ENCODE measurements at regions not wholly inside any gene's neighbourhood (a gene's known extent, or its start where the extent isn't known, plus 50 kb on each side); places are given as distances from the start of the nearest gene placed in this dataset.
A peak's percentile ranks its signal among the peaks of the same experiment; 100 is the strongest.
"Not testable (repeated sequence)": the region's sequence is repeated elsewhere in the genome, so short reads cannot be mapped to it uniquely, and the experiment has no call there.

DNA sequence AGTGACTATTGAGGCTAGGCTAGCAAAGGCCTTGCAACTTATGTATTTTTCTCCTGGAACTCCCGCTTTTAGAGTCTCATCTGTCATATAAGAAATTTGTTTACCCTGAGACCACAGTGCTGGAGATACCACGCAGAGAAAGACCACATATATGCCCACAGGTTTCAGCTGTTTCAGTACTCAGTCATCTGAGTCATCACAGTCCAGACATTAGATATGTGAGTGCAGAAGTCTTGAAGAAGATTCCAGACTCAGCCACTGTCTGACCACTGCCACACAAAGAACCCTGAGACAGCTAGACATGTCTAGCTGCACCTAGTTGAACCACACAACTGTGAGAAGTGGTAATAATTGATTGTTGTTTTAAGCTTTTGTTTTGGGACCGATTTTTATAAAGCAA lies 648.3 kb downstream of the EPM2A start:
- DNase-seq: no peak

DNA sequence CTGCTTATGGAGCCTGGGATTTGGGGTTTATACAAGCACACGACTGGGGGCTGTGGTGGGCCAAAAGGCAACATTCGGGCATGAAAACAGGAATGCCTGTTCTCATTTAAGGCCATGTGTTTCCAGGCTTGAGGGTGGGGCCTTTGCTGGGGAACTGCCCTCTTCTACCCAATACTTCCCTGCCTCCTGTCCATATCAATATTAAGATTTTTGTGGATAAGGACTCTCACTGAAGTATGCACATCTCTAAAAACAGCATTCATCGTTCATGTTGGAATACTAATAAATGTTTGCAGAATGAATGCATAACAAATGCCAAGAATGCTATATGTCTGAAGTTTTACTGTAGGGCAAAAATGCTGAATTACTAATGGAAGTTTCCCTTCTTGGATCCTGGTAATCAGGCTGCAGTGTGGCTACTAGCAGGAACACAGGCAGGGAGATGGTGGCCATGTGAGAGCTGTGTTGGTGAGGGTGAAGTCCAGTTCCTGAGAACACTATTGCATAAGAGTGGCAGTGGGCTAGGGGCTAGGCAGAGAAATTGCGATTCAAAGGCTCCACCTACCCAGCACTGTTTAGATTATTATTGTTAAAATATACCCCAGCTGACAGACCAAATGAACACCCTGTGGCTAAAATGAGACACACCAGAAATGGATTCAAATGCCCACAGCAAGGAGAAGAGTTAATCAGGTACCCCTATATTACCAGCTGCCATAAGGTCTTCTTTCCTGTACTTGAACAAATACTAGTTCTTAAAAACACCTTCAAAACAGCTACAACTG lies 644.3 kb downstream of the EPM2A start:
- no peak for DNase-seq

DNA sequence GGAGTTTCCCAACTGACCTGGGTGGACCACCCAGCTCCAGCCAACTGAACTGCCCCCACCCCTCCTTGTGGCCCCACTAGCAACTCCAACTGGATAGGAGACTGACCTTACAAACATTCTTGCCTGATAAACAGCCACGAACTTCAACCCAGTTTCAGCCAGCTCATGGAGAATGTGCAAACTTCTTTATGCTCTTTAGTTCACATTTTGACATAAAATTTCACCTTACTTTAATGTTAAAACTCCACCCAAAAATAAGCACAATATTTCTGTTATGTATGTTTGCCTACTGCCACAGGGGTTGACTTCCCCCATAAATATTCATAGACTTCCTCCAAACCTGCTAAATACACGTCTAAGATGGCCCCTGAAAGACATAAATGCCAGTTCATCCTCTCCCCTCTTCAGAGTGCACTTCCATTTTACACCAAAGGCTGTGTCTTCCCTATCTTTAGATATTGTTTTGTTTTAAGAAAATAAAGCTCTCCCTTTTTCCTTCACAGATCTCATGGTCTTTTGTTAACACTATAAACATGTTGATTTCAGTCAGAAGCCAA lies 643.7 kb downstream of the EPM2A start:
- no peak for DNase-seq

DNA sequence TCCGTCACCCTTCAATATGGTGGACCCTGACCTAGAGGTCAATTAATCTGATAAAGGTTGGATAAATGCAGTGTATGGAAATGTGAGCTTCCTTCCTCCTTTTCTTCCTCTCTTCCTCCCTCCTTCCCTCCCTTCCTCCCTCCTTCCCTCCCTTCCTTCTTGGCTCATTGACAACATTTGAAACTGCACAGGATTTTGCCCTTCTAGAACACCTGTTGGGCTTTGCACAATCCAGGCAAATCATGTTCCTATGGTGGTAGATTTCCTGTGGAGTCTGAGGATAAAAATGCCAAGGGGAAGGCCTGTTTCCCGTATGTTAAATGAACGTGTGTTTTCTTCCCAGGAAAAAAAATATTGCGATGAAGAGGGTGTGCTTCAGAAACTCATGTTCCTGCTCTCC lies 642.8 kb downstream of the EPM2A start:
- DNase-seq: no peak

DNA sequence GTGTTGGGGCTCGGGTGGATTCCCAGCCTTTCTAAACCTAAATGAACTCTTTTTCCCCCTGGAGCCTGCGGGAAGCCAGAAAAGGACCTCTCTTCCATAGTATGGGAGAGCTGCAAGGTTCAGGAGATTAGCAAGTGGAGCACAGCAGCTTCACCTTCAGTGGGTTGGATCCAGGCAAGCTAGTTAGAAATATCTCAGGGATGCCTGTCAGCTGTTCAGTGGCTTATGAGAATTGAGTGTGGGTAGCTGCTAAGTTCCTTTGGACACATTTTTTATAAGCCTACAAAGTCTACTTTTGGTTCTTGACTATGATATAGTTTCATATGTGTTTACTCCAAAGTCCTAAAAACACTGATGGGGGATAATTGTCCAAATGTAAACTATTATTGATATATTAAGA lies 642.1 kb downstream of the EPM2A start:
- no peak for DNase-seq

DNA sequence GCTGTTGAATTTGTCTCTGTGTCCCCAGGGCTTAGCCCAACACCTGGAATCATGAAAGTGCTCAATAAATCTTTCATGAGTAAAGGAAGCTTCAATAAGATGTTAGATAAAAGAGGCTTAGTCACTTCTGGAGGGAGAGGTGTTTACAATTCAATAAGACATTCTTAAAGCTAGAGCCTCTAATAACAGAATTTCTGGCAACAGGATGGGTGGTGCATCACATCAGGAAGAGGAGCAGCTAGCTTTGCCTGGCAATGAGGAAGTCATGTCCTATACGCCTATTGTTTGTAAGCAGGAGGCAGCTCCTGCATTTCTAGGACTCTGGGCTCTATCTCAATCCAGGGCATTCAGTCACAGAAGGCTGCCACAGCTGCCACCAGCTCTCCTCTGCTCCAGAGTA lies 638.5 kb downstream of the EPM2A start:
- DNase-seq: no peak

DNA sequence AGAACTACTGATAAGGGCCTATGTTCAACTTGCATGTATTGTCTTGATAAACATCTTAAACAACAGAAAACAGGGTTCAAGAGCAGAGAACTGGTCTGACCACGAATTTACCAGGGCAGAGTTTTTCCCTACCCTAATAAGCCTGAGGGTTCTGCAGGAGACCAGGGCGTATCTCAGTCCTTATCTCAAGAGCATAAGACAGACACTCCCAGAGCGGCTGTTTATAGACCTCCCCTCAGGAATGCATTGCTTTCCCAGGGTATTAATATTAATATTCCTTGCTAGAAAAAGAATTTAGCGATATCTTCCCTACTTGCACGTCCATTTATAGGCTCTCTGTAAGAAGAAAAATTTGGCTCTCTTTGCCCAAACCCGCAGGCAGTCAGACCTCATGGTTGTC lies 637.2 kb downstream of the EPM2A start:
- DNase-seq: not testable (repeated sequence)

DNA sequence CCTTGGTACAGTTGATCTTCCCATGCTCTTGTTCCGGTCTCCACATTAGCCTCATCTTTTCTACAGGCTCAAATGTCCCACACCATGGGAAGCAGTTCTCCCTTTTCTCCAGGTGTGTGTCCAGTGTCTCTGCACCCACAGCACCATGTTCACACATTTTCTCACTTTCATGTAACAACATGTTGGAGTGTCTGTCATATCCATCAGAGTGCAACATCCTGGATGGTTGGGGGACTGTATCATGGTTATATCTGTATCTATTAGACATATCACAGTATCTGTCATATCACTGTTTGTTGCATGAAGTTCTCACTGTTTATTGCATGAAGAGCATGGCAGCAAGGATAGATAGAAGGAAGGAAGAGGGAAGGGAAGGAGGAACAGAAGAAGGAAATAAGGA lies 635.6 kb downstream of the EPM2A start:
- no peak for DNase-seq

DNA sequence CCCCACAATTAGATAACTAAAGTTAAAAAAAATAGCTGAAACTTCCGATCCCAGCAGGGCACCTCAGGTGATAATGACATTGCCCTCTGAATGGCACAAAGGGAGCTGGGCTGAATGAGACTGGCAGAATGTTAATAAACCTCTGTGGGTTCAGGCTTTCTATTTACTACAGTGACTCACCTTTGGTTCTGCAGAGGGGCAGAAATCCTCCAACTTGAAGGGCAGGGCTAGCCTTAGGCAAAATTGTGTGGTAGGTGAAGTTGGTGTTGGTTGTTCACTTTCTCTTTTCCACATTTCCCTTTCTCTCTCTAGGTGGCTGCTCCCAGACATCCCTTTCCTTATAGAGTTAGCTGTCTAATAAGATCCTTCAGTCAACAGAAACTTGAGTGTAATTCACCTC lies 625.2 kb downstream of the EPM2A start:
- DNase-seq: no peak

DNA sequence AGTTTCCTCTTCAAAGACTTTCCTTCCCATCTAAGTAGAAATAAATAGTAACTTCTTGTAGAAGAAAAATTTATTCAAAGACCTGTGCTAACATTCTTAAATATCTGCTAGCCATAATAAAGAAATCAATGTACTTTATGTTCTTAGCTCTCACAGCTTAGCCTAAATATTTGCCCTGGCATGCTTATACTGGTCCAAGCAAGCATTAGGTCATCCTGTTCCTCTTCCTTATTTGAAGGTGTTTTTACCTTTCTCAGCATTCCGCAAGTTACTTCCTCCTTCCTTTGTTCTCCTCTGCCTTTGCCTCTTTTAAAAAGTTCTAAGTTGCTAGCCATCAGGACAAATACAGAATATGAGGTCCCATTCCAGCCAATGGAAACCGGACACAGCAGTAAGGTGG lies 623.9 kb downstream of the EPM2A start:
- DNase-seq: not testable (repeated sequence)

DNA sequence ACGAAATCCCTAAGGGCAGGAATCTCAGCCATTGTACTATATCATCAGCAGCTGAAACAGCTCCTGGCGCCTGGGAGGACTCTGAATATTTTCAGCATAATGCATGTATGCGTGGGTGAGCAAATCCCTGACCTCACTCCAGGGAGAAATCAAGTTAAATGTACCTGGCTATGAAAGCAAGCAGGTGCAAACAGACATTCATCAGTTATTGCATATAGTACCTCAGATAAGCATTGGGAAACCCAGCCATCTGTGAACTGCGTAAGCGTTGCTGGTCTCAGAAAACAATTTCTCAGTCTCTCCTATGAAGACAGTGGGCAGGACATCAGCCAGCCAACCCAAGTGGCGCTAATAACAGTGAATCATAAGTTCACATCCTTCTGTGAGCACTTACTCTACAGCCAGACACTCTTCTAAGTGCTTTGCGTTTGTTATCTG lies 622.6 kb downstream of the EPM2A start:
- DNase-seq: no peak

DNA sequence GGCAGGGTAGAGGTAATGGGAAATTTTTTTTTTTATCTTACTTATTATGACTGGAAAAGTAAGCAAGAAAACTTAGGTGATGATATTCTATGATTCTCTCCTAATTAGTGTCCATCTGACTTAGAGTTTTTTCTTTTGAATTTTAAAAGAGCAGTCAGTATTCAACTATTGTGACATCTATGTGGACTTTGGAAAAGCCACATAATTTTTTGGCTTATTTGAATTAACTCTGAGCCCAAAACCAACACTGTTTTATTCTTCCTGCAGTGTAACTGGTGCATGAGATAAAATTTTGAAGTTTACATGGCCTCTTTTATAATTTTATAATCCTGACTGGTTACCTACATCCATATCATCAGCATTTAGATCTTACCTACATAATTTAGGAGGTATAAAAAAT lies 619.7 kb downstream of the EPM2A start:
- DNase-seq: no peak

DNA sequence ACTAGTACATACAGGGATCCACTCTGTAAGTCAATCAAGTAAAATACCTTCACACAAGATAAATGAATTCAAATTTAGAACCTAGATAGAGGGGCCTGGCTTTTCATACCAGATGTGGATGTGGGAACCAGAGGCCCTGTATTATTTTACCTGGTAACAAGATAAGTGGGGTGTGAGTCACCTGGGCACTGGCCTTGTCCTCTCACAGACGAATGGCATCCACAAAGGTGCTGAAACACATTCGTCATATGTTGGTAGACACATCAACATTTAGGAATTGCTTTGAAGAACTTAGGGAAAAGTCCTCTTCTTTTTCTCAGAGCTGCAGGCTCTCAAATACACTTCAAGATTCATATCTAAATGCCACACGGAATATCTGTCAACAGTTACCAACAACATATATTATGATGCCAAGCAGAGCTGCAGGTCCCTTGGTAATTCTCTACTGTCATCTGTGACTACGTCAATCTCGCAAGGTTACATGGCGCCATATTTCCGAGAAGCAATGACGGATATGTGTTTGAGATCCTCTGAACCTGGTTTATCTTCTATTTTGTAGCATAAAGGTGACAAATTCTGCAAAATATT lies 618.6 kb downstream of the EPM2A start:
- no peak for DNase-seq

DNA sequence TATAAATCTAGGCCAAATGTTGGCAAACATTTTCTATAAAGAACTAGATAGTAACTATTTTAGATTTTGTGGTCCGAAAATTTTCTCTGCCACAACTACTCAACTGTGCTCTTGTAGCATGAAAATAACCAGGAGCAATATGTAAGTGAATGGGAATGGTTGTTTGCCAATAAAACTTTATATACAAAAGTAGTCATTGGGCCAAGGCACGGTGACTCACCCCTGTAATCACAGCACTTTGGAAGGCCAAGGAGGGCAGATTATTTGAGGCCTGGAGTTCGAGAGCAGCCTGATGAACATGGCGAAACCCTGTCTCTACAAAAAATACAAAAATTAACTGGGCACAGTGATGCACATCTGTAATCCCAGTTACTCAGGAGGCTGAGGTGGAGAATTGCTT lies 617.1 kb downstream of the EPM2A start:
- no peak for DNase-seq

DNA sequence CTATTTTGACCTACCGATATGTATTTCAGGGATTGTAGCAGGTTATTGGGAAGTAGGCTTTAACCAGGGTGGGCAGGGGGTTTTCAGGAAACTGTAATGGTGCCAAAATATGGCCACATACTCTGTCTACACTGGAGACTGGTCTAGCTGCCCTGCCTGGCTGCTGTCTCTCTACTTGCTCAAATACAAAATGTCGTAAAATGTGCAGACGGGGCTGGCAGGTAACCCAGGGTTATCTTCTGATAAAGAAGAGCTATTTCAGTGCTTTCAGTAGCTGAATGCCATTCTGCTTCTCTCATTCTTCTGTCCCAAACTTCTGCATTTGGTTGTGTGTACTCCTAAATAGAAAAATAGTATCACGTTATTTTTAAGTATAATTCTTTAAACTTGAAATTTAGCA lies 616.2 kb downstream of the EPM2A start:
- DNase-seq: no peak

DNA sequence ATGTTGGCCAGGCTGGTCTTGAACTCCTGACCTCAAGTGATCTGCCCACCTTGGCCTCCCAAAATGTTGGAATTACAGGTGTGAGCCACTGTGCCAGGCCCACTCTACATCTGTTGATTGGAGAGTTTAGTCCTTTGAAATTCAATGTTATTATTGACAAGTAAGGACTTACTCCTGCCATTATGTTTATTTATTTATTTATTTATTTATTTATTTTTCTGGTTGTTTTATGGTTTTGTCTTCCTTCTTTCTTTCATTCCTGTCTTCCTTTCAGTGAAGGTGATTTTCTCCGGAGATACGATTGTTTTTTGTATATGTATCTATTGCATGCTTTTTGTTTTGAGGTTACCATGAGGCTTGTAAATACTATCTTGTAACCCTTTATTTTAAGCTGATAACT lies 602.6 kb downstream of the EPM2A start:
- DNase-seq: no peak

DNA sequence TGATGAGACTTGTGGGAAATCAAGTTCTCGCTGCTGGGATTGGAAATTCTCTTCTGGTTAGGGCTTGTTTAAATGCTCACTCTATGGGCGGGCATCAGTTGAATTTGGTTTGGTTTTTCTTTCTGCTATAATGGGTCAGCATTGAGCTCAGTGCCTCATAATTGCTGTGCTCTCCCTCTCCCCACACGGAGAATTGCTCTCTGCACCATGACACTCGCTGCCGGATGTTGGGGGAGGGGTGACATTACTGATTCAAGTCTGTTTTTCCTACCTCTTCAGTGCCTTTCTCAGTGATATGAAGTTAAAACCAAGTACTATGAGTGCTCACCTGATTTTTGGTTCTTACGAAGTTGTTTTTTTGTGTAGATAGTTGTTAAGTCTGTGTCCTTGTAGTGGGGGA lies 599.6 kb downstream of the EPM2A start:
- no peak for DNase-seq

DNA sequence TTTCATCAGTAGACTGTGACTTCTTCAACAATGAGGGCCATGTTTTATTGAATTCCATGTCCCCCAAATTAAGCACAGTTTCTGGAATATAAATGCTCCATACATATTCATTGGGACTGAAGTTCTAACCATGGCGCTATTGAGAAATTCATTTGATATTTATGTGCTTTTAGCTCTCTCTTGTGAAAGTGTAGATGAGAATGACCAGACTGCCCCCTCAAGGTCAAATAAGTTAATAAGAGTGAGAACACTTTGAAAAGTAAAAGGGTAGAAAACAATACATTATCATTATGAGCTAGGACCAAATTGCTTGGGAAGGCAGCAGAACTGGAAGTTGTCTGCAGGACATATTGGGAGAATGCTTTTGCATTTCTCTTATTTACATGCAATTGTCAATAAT lies 597.9 kb downstream of the EPM2A start:
- DNase-seq: peak; percentile 22 to 54

DNA sequence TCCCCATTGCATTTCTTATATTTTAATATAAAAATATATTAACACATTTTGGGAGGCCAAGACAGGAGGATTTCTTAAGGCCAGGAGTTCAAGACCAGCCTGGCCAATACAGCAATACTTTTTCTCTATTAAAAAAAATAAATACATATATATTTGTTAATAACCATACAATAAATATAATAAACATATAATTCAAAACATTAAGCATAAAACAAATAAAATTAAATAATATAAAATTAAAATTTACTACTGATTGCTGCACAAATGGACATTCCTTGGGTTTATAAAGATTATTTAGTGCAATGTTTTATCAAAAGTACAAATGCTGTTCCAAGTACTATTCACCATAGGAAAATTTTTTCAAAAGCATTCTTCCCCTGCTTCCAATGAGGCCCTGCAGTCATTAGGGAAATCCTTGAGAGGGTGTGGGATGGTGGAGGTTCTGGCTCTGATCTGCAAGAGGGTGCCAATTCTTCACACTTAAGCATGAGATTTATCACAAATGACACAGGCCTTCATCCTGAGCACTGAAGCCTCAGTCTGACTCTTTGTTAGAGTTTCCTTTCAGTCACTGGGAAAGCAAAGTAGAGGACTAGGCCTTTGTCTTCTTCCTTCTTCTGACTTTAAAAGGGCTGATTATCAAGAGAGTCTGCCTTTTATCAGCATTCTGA lies 596.7 kb downstream of the EPM2A start:
- peak in 1 of 2 experiments; percentile 27 for DNase-seq

DNA sequence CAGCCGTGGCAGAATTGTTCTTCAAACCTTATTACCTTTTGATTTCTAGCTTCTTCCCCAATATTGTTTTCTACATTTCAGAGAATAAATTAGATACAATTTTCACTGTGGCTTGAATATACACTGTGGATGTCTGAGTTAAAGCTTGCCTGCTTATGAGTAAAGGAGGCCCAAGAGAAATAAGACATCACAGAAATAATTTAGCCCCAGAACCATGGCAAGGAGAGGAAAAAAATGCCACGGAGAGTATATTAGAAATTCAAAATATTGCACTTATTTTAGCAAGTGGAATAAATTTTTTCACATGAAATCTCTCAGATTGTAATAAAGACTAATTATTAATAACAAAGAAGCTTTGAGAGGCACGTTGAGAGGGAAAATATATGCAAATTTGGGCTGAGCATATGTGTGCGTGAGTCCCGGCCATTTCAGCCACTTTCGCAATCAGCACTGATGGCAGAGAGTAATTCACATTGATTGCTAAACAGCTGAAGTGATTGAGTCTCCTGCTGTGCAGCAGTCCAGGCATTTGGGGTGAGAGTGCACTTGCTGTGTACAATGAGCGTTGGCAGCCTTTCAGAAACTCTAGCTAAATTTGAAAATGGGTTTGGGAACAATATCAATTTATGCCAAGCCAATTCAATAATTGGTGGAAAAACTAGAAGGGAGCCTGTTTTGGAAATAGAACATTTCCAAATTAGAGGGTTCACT lies 596.0 kb downstream of the EPM2A start:
- peak; percentile 20 to 58 for DNase-seq

DNA sequence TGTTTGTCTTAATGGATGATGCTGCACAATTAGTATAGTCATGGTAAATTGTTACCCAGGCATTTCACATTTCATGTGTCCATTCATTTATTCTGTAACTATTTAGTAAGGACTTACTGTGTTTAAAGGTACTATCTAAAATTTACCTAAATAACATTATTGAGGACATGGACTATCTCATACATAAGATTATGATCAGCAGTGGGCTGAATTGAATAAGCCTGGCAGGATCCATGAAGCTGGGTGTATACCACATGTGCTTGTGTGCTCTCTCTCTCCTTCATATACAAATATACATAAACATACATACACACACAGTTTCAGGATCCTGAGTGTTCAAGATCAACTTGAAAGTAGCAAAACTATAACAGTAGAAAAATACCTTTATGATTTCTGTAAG lies 595.4 kb downstream of the EPM2A start:
- no peak for DNase-seq

DNA sequence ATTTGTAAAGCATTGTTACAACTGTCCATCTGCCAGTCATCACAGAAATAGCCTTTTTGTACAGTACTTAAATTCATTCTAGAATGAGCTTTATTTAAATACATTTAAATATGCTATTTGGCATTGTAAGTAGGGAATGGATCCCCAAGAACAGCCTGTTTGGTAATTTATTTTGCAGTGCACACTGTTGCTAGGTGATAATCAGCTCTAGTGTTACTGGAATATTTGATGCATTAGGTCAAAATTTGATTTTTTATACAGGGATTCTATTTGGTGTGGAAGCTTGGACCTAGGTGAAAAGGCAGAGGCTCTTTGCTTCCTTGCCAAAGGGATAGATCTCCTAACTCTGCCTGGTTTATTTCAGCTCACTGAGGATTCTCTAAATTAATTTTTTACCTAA lies 593.7 kb downstream of the EPM2A start:
- DNase-seq: no peak

DNA sequence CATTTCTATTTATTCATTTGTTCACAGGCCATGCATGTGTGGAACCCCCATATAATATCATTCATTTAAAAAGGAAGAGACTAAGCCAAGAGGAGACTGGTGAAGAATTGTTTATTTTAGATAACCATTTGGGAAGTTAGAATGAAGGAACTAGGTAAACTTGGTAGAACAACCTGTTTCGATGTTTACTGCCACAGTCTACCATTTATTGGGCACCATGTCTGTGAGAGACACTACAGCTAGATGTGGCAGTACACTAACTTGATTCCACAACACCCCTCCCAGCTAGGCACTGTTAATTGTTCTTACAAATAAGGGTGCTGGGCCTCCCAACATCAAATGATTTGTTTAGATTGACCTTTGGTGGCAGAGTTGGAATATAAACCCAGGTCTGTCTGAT lies 592.4 kb downstream of the EPM2A start:
- no peak for DNase-seq
